OCI-LY3 (cell line): ENCODE measurements at regions not wholly inside any gene's neighbourhood (a gene's known extent, or its start where the extent isn't known, plus 50 kb on each side); places are given as distances from the start of the nearest gene placed in this dataset.

Experiments used
- H2AFZ ChIP-seq: fragments of 200-600, 300-600 bp; shearing (Covaris generic); 2 replicates; pipeline ENCODE4 v1.6.0; 2014; ENCODE audit warnings: antibody characterized with exemption, low read depth, low read length
- H3K27ac ChIP-seq: fragments of 200-600, 300-600 bp; sonication (generic); 2 replicates; pipeline ENCODE4 v1.5.1; 2014; ENCODE audit warnings: mild to moderate bottlenecking, low read length, moderate library complexity, mixed read lengths
- H3K27me3 ChIP-seq: fragments of 200-600, 300-600 bp; sonication (generic); 2 replicates; pipeline ENCODE4 v1.6.1; 2014; ENCODE audit warnings: low read depth, low read length, mixed read lengths
- H3K36me3 ChIP-seq: fragments of 200-600, 300-600 bp; sonication (generic); replicated peaks from 2 replicates; pipeline ENCODE3; 2014; ENCODE audit warnings: low read depth, low read length, mixed read lengths
- H3K4me1 ChIP-seq: fragments of 300-600, 200-600 bp; sonication (generic); 2 replicates; pipeline ENCODE4 v1.6.1; 2014; ENCODE audit warnings: low read length, mixed read lengths
- H3K4me2 ChIP-seq: fragments of 200-600, 300-600 bp; sonication (generic); 2 replicates; pipeline ENCODE4 v1.6.1; 2014; ENCODE audit warnings: low read length, mixed read lengths
- H3K4me3 ChIP-seq: fragments of 300-600, 200-600 bp; sonication (generic); 2 replicates; pipeline ENCODE4 v1.5.1; 2014; ENCODE audit warnings: antibody characterized with exemption, mild to moderate bottlenecking, low read length, moderate library complexity
- H3K79me2 ChIP-seq: fragments of 300-600, 200-600 bp; shearing (Covaris generic); 2 replicates; pipeline ENCODE4 v1.6.1; 2014; ENCODE audit warnings: mild to moderate bottlenecking, low read length, mixed read lengths
- H3K9ac ChIP-seq: fragments of 300-600, 200-600 bp; shearing (Covaris generic); 2 replicates; pipeline ENCODE4 v1.6.0; 2014; ENCODE audit warnings: mild to moderate bottlenecking, low read length, moderate library complexity
- H3K9me3 ChIP-seq: fragments of 200-600, 300-600 bp; shearing (Covaris generic); 2 replicates; pipeline ENCODE4 v1.6.1; 2014; ENCODE audit warnings: low read length, mixed read lengths; ENCODE audit not compliant: insufficient read depth
- H4K20me1 ChIP-seq: fragments of 200-600, 300-600 bp; sonication (generic); 2 replicates; pipeline ENCODE4 v1.6.1; 2016; ENCODE audit warnings: low read length, mixed read lengths; ENCODE audit not compliant: insufficient read depth
- CTCF ChIP-seq: fragments of 200-600, 300-600 bp; sonication (generic); IDR thresholded peaks from 2 replicates; pipeline ENCODE4 v1.5.1; 2014; ENCODE audit warnings: antibody characterized with exemption, low read length, low read depth
- EZH2phosphoT487 ChIP-seq: fragments of 200-600 bp; shearing (Covaris generic); IDR thresholded peaks from 2 replicates; pipeline ENCODE4 v1.6.1; 2018; ENCODE audit warnings: antibody characterized with exemption, mixed run types, low read depth

- no peaks in the 10 kb centered on the region for H3K9me3 ChIP-seq
- TF ChIP-seq EZH2phosphoT487 = no peak
- TF ChIP-seq CTCF = no peak
- no peak overlapping the region for H3K27ac ChIP-seq
- no peaks in the 10 kb centered on the region for H4K20me1 ChIP-seq
- no peaks in the 10 kb centered on the region for H3K36me3 ChIP-seq
- no peak overlapping the region for H3K9ac ChIP-seq
- no peaks in the 10 kb centered on the region for H3K79me2 ChIP-seq
- no peaks in the 10 kb centered on the region for H3K4me1 ChIP-seq
- H2AFZ ChIP-seq = no peak overlapping the region
- no peak overlapping the region for H3K4me2 ChIP-seq
- no peak overlapping the region for H3K4me3 ChIP-seq
- no peaks in the 10 kb centered on the region for H3K27me3 ChIP-seq
These were observed 221.5 kb downstream of the TEX29 start for GRCh38 chr13:111541752-111542529.

- no peak overlapping the region for H2AFZ ChIP-seq
- H3K27ac ChIP-seq = no peak overlapping the region
- H3K79me2 ChIP-seq = no peaks in the 10 kb centered on the region
- no peak overlapping the region for H3K4me2 ChIP-seq
- H3K27me3 ChIP-seq = no peaks in the 10 kb centered on the region
- no peak overlapping the region for H3K9ac ChIP-seq
- no peak overlapping the region for H3K4me3 ChIP-seq
- H3K9me3 ChIP-seq = no peaks in the 10 kb centered on the region
- no peaks in the 10 kb centered on the region for H3K4me1 ChIP-seq
- TF ChIP-seq EZH2phosphoT487 (no peak), CTCF (no peak)
- no peaks in the 10 kb centered on the region for H3K36me3 ChIP-seq
- H4K20me1 ChIP-seq = no peaks in the 10 kb centered on the region
These were observed 222.3 kb downstream of the TEX29 start for GRCh38 chr13:111542530-111543341.

- Histone ChIP-seq H3K36me3 (no peaks in the 10 kb centered on the region), H3K4me1 (no peaks in the 10 kb centered on the region), H3K79me2 (no peaks in the 10 kb centered on the region), H3K27ac (no peak overlapping the region), H3K4me3 (no peak overlapping the region), H3K27me3 (no peaks in the 10 kb centered on the region), H4K20me1 (no peaks in the 10 kb centered on the region), H3K4me2 (no peak overlapping the region), H3K9me3 (no peaks in the 10 kb centered on the region), H3K9ac (no peak overlapping the region), H2AFZ (no peak overlapping the region)
- no peak for TF ChIP-seq CTCF
- TF ChIP-seq EZH2phosphoT487 = no peak
These were observed 226.7 kb downstream of the TEX29 start for GRCh38 chr13:111546921-111547675.
